Sciatic nerve (tissue), 2 donors: ENCODE measurements at regions not wholly inside any gene's neighbourhood (a gene's known extent, or its start where the extent isn't known, plus 50 kb on each side); places are given as distances from the start of the nearest gene placed in this dataset.
A peak's percentile ranks its signal among the peaks of the same experiment; 100 is the strongest.

ENCODE experiments used
- ATAC-seq: fragments of 200-7000 bp; cut with Tn5 transposase; one replicate; pipeline ENCODE4 v1.9.1; 2020; ENCODE audit warnings: mild to moderate bottlenecking, moderate library complexity
- DNase-seq: peaks from one replicate; pipeline ENCODE4 v3.0.0-alpha.2; 2020; ENCODE audit warnings: low spot score
- intact Hi-C: fragments of 100-400 bp; cut with DNase I; formaldehyde crosslinking; loops from one replicate; pipeline ENCODE4 v1.14.2; 2022
- donor health status: DM: no; HTN: no; CAD: no.
- donor health status: DM: no; HTN: no; CAD: no.

- no peak for DNase-seq
- intact Hi-C loops, result no loop called here
- ATAC-seq, result no peak
Measured at GRCh38 chr21:28734522-28735175, 258.0 kb downstream of the LTN1 start.

GRCh38 chr21:28731700-28732321 lies 260.9 kb downstream of the LTN1 start:
- ATAC-seq (no peak), DNase-seq (no peak)
- intact Hi-C loops, result loop anchor here (1.0 kb wide), 1 partner anchor 33 kb away; no protein-coding TSS in a partner anchor

GRCh38 chr21:28729887-28730286 lies 262.8 kb downstream of the LTN1 start:
- ATAC-seq (no peak), DNase-seq (no peak)
- intact Hi-C loops, result no loop called here

GRCh38 chr21:28727809-28728208 lies 264.9 kb downstream of the LTN1 start:
- DNase-seq, result no peak
- intact Hi-C loops, result no loop called here
- no peak for ATAC-seq

DNA sequence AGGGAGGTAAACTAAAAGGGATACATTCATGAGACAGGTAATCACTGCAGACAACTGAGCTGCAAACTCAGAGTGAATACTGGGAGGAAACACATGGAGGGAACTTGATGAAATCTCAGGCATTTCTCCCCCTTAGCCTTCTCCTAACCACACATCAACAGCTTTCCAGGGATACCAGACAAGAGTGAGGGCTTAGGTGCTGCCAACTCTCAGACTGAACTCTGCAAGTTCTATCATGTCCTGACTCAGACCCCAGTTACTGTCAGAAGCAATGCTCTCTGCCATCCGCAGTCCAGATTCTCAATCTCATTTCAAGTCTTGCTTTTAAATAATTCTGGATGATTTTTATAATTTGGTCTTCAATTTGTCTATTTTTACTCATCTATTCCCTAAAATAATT lies 267.3 kb downstream of the LTN1 start:
- intact Hi-C loops, result no loop called here
- no peak for DNase-seq
- ATAC-seq, result no peak

GRCh38 chr21:28723646-28724045 lies 269.0 kb downstream of the LTN1 start:
- ATAC-seq (peak; percentile 84), DNase-seq (no peak)
- intact Hi-C loops, result no loop called here

DNA sequence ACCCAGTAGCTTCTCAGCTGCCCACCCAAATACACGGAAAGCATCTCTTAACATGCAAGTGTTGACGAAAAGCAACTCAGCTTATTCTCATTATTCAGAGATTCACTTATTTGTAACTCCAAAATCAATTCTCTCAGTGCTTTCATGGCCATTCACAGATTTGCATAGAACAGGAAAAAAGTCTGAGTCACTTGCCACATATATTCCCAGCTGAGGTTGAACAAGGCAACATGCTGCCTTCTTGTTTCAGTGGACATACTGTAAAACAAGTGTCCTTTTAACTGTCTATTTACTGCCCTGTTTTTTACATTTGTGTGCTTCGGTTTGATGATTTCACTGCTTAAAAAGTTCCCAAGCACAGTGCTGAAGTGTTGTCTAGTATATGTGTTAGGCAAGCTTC lies 273.0 kb downstream of the LTN1 start:
- intact Hi-C loops, result no loop called here
- no peak for DNase-seq
- ATAC-seq, result no peak

GRCh38 chr21:28714777-28715464 lies 277.8 kb downstream of the LTN1 start:
- ATAC-seq (no peak), DNase-seq (no peak)
- intact Hi-C loops, result no loop called here

DNA sequence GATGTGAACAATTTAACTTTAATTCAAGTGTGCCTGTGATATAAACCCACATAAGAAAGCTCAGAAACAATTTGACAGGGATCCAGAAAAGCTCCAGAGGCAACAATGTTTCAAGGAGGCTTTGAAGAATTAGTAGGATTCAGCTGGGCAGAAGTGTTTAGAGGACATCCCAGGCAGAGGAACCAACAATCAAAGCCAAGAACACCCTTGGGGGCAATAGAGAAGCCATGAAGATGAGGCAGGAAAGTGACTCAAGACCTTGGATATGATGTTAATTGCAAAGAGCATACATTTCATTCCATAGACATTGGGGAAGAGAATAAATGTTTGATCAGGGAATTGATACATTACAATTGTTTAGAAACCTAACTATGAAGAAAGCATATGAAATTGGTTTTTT lies 280.3 kb downstream of the LTN1 start:
- ATAC-seq (no peak), DNase-seq (no peak)
- intact Hi-C loops, result no loop called here

DNA sequence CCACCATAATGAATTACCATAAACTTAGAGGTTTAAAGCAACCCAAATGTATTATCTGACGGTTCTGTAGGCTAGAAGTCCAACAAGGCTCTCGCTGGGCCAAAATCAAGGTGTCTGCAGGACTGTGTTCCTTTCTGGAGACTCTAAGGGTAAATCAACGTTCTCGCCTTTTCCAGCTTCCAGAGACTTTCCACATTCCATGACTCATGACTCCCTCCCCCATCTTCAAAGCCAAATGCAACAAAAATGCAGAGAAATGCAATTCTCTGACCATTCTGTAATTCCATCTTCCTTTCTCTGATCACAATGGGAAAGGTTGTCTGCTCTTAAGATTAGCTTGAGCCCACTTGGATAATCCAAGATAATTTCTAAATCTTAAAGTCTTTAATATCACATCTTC lies 287.1 kb downstream of the LTN1 start:
- DNase-seq (no peak), ATAC-seq (no peak)
- intact Hi-C loops, result no loop called here

DNA sequence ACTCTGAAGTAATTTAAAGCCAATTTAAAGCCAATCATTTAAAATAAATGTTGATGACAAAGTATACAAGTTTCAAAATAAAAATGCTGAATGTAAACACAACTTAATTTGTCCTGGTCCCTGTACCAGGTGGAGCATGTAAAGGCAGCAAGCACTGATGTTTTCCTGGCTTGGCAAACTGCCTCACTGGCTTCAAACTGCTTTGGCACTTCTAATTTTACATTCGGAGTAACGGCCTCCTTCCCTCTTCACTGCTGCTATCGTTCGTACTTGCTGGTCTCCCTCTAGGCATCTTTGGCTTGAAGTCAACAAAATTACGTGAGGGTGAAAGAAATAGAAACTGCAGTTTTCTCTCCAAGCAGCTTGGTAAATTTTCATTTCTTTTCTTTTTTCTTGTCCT lies 287.9 kb downstream of the LTN1 start:
- intact Hi-C loops, result no loop called here
- ATAC-seq (no peak), DNase-seq (no peak)

- intact Hi-C loops, result no loop called here
- ATAC-seq (no peak), DNase-seq (no peak)
Measured at GRCh38 chr21:28703861-28704260, 288.8 kb downstream of the LTN1 start.

DNA sequence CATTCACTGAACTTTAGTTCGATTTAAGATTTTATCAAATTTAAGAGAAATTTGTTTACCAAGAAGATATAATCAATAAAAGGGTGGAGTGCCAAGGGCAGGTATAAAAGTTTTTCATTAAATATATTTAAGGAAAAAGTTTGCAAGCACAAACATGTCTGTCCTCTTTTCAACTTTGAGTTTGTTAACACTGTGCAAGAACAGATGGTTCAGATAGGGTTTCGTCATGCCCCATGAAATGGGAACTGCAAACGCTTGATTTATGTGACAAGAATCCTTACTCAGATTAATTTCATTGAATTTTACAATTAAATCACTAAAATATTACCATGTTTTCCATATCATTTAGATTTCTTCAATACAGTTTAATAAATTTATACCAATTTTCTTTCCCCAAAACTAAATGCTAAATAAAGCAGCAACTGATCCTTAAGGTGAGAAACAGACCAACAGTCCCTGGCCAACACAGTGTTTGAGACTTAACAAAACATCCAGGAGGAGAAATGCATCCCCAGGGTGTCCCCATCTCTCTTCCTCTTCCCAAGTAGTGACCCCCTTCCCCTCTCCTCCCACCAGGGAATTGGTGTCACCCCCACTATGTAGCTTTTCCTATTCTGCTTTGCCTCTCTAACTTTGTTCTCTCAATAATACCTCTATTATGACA lies 292.9 kb downstream of the LTN1 start:
- intact Hi-C loops, result loop anchor here (1.0 kb wide), 1 partner anchor 33 kb away; no protein-coding TSS in a partner anchor
- DNase-seq (no peak), ATAC-seq (no peak)

GRCh38 chr21:28699186-28699585 lies 293.5 kb downstream of the LTN1 start:
- intact Hi-C loops, result loop anchor here (1.0 kb wide), 1 partner anchor 33 kb away; no protein-coding TSS in a partner anchor
- DNase-seq (no peak), ATAC-seq (no peak)

DNA sequence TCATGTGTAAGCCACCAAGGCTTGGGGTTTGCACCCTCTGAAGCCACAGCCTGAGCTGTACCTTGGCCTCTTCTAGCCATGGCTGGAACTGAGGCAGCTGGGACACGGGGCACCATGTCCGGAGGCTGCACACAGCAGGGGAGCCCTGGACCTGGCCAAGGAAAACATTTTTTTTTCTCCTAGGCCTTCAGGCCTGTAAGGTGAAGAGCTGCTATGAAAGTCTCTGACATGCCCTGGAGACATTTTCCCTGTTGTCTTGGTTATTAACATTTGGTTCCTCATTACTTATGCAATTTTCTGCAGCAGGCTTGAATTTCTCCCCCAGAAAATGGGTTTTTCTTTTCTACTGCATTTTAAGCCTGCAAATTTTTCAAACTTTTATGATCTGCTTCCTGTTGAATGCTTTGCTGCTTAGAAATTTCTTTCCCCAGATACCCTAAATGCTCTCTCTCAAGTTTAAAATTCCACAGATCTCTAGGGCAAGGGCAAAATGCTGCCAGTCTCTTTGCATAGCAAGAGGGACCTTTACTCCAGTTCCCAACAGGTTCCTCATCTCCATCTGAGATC lies 295.8 kb downstream of the LTN1 start:
- no peak for DNase-seq
- ATAC-seq, result no peak
- intact Hi-C loops, result no loop called here

DNA sequence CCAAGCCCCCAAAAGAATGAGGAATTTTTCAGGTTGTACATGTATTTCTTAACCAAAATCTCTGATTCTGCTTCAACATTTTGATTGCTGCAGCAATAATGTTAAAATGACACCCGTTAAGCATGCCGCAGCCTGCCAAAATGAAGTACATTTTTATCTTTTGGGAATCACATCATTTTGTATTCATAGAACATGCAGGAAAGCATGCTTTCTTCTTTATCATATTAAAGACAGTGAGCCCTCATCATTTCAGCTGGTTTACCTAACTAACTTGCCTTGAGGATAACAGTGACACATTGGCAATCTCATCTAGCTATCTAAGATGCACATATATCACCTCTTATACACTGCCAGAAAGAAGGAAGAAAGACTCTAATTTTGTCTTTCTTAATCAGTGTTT lies 299.2 kb downstream of the LTN1 start:
- ATAC-seq (no peak), DNase-seq (no peak)
- intact Hi-C loops, result no loop called here

DNA sequence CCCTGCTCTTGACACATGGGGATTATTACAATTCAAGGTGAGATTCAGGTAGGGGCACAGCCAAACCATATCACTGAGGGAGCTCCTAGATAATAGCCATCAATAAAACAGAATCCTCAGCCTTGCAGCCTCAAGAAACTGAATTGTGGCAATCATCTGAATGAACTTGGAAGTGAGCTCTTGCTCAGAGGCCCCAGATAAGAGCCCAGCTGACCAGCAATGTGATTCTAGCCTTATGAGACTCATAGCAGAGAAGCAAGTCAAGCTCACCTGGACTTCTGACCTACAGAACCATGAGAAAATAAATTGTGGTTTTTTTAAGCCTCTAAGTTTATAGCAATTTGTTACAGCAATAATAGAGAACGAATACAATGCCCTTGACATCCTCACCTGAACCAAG lies 302.5 kb downstream of the LTN1 start:
- ATAC-seq (no peak), DNase-seq (no peak)
- intact Hi-C loops, result no loop called here

DNA sequence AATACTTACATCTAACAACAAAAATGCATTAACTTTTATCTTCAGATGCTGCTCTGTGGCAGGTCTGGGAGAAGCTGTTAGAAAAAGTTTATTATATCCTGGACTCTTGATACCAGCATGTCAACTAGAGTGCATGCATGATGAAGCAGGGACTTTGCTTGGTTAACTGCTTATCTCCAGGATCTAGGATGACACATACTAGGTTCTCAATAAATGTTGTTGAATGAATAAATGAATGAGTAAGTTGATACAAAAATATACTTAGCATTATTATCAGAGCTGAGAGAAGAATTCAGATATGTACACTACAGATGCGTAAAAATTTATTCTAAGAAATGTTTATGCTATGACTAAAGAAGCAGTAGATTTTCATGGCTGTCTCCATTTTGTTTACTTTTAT lies 304.3 kb downstream of the LTN1 start:
- ATAC-seq (no peak), DNase-seq (no peak)
- intact Hi-C loops, result no loop called here

DNA sequence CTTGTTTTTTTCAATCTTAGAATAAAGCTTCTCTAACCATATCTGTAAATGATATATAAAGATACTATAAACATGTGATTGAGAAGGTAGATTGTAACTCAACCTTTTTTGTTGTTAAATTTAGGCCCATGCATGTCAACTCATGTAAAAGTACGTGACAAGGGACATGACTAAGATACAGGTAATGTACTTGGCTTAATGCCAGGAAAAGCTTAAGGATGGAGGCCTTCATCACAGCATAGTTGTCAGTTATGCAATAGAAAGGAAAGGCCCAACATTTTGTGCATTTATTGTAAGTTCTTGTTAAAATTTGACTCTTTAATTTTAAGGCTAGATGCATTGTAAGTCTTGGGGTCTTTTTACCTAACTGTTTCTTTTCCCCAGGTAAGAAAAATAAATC lies 305.1 kb downstream of the LTN1 start:
- ATAC-seq (no peak), DNase-seq (no peak)
- intact Hi-C loops, result no loop called here
